GM13977 (cell line): ENCODE measurements at regions not wholly inside any gene's neighbourhood (a gene's known extent, or its start where the extent isn't known, plus 50 kb on each side); places are given as distances from the start of the nearest gene placed in this dataset.

ENCODE experiments used
- DNase-seq: peaks from one replicate; pipeline ENCODE4 v3.0.0; 2012; ENCODE audit warnings: low spot score
- CTCF ChIP-seq: IDR thresholded peaks from 2 replicates; pipeline ENCODE4 v1.5.1; 2012; ENCODE audit warnings: mild to moderate bottlenecking, control low read depth; ENCODE audit not compliant: insufficient read depth; ENCODE audit errors: extremely low read depth, missing control alignments
- in situ Hi-C: fragments of 300-500 bp; cut with MboI; formaldehyde crosslinking; loops from one replicate; pipeline ENCODE4 v1.12.0; 2022; ENCODE audit warnings: low sequenced_read_pairs, low pct_unique_long_range_greater_than_20kb, mixed read lengths, inconsistent platforms; ENCODE audit not compliant: unreplicated experiment

- in situ Hi-C loops, result no loop called here
- no peak for DNase-seq
- no peak for TF ChIP-seq CTCF
Observed at GRCh38 chr13:75123428-75123827, 358.5 kb downstream of the TBC1D4 start.

GRCh38 chr13:75120085-75120484 is 361.9 kb downstream of the TBC1D4 start:
- no peak for DNase-seq
- in situ Hi-C loops, result no loop called here
- TF ChIP-seq CTCF, result no peak

GRCh38 chr13:75115171-75115570 is 366.8 kb downstream of the TBC1D4 start:
- in situ Hi-C loops, result no loop called here
- TF ChIP-seq CTCF, result no peak

GRCh38 chr13:75103976-75104375 is 378.0 kb downstream of the TBC1D4 start:
- no peak for DNase-seq
- TF ChIP-seq CTCF, result no peak
- in situ Hi-C loops, result no loop called here

More at GRCh38 chr13:75115171-75115570, 366.8 kb downstream of the TBC1D4 start:
- no peak for DNase-seq

- in situ Hi-C loops, result no loop called here
- no peak for TF ChIP-seq CTCF
- no peak for DNase-seq
Observed at GRCh38 chr13:75102001-75102716, 379.8 kb downstream of the TBC1D4 start.

GRCh38 chr13:75101348-75101747 is 380.6 kb downstream of the TBC1D4 start:
- in situ Hi-C loops, result no loop called here
- TF ChIP-seq CTCF, result no peak
- DNase-seq, result no peak
